CD4-positive, alpha-beta T cell treated with Interleukin-4 for 1 hour (primary cell): ENCODE measurements at regions not wholly inside any gene's neighbourhood (a gene's known extent, or its start where the extent isn't known, plus 50 kb on each side); places are given as distances from the start of the nearest gene placed in this dataset.

Source experiments
- DNase-seq, 2 donors: peaks; one replicate each; pipeline ENCODE4 v3.0.0-alpha.2; 2020 to 2022

DNA sequence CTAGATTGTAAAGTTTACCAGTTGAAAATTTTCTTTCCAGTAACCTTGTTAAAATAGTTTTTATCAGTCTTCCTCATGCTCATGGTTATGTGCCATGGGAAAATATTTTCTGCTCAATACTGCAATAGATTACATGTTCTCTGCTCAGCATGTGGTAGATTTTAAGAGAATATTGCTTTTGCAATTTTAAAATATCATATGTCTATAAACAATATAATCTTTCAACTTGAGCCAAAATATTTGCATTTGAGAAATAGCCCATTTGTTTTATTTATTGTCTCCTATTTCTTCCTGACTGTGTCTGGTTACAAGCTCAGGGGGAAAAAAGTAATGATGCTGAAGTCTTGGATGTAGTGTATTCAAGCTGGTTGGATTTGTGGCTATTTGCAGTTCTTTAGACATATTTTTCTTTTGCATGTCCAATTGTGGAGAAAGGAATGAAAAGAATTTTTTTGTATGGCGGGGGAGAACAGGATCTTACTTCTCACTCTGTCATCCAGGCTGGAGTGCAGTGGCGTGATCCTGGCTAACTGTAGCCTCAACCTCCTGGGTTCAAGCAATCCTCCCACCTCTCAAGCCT lies 342.6 kb upstream of the NAV3 start:
- DNase-seq = no peak

DNA sequence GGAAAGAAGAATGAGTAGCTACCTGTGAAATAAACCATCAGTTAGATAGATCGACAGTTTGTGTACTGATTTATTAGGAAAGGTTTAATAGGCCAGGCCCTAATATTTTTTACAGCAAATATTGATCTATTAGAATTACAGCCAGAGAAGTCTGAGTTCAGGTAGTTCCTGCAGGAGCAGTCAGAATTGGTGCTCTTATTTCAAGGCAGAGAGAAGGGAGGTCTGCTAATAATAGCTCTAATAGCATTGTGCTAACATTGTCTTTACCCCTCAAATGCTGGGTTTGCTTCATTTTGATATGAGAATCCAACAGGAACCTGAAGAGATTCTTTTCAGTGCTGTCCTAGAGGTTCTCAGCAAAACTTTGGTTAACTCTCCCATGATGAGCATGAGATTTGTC lies 343.8 kb upstream of the NAV3 start:
- DNase-seq = no peak

DNA sequence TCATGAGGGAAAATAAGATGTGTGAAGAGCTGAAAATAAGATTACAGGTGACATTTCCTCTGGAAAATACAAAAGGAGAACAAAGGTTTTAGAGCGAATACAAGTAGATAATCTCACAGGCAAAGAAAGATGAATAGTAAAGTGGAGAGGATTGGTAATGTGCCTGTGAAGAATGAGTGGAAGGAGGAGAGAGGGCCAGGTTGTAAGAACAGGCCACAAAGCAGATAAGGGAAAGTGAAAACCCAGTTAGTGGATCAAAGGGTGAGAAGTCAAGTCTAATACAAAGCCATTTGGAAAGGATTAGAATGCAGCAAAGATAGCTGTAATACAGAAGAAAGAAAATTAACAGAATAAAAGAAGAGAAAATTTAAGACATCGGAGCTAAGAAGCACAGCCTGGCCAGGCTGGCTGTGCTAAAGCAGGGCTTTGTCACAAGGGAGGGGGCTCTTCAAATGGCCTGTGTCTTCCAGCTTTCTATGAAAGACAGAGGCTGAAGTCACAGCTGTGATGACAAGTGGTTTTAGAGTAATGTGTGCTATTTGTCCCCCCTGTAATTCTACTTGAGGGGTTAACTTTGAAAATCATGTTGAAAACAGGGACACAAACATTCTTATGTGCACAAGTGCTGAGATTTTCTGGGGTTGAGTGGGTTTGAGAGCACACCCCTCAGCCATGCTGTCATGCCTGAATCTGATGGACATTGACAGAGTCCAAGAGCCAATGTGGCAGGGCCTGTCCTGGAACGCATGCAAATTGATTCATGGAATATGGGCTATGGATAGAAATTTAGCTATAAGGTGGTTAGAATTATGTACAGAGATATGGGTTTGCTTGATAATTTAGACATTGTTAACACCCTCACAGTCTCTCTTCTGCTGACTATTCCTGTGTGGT lies 344.5 kb upstream of the NAV3 start:
- no peak for DNase-seq

DNA sequence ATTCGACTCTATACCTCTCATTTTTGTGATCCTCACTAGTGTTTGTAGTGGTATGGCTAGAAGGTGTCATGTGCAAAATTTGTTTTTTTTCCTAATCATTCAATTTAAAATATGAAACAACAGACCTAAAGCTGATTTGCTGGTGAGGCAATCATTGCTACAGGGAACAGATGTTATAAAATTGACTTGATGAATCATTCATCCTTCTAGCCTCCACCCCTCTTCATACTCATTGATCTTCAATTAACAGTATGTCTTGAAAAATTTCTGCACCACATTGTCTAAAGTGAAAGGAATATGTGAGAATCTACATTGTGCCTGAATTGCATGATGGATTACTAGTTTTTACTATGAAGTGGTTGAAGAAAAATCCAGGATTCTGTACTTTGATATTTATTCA lies 349.0 kb upstream of the NAV3 start:
- DNase-seq = no peak

DNA sequence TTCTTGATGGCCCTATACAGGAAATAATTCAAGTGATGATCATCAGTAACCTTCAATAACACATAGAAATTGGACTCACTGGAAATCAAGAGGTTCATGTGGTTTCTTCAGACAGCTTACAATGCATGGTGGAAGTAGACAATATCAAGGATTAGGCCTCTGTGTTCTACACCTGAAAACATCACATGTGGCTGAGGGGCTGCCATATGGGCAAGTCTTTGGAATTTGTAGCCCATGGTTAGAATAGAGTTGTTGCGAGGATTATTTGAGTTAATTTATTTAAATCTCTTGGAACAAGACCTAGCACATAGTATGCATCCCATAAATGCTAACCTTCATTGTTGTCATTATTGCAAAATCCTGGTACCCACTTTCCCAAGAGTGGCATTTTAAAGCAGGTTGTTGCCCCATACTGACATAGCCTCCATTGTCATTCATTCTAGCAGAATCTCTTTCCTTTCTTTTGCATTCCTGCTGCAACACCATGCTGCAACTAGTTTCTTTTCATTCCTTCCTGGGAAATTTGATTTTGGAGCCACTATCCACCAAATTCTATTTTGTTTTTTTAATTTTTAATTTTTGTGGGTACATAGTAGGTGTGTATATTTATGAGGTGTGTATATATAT lies 352.7 kb upstream of the NAV3 start:
- no peak for DNase-seq

DNA sequence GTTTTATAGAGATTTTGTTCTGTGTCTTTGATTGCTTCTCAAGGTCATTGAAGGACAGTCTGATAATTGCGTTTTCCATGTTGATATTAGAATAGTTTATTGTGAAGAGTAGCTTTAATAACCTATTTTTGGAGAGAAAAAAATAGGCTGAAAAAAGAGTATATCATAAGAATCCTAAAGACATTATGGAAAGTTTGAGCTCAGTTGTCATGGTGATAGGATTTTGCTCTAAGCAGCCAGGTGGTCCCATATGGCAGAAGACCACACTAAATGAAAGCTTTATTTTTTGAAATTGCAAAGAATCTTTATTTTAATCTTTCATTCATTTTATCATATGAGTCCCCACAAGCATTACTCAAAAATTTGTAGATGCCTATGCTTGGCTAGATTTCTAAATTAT lies 358.9 kb upstream of the NAV3 start:
- DNase-seq = no peak

DNA sequence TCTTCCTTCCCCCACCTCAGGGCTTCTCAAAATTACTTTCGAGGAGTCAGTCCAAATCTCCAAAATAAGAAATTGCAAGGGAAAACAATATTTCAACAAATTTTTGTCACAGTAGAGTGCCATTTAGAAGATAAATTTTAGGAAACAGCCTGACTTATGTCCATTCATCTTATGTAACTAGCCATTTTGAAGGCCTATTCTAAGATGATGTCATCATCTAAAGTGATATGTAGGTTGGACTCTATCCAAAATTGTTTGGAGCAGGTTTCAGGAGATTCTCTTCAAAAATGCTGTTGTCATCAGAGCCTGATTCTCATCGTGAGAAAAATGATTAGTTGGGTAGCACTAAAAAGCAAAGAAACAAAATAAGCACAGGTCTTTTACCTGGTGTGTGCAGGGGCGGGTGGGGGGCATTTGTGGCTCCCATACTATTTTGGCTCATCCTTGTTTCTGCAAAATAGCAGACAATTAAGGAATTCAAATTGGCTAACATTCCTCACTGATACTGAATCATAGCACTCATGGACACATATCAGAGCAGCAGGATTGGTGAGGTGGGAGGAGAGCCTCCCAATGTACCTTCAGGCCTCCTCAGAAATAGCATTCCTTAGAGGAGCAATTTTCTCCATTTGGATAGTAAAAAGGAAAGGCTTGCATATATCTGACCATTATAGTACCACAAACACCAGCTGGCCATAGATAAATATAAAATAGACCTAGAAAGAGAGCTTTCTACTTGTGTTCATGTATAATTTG lies 360.9 kb upstream of the NAV3 start:
- no peak for DNase-seq

DNA sequence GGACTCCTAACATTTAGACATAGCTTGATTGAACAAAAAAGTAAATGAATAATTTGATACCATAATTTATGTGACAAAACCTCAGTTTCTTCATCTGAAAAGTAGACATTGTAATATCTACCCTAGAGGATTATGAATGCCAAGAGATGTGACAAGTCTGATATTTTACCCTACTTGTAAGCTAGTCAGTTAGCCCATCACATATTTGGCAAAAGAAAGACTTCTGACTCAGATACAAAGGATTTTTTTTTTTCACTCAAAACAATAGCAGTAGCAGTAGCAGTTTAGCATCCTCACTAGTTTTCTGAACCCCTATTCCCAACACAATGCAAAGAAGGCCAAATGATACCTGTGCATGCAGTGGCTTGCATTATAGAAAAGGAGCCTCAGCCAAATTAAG lies 377.3 kb upstream of the E2F7 start:
- DNase-seq = no peak

DNA sequence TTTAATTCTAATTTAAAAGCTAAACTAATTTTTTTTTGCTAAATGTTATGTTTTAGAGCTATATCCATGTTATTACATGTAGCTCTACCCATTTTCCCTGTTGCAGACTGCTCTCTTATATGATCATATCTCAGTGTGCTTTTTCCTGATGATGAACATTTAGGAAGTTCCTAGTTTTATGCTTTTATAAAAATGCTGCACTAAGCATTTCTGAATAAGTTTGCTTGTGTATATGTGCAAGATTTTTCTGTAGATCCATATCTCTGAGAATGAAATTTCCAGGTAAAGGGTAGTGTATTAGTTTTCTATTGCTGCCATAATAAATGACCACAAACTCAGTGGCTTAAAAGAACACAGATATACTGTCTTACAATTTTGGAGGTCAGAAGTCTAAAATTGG lies 374.4 kb upstream of the E2F7 start:
- no peak for DNase-seq

DNA sequence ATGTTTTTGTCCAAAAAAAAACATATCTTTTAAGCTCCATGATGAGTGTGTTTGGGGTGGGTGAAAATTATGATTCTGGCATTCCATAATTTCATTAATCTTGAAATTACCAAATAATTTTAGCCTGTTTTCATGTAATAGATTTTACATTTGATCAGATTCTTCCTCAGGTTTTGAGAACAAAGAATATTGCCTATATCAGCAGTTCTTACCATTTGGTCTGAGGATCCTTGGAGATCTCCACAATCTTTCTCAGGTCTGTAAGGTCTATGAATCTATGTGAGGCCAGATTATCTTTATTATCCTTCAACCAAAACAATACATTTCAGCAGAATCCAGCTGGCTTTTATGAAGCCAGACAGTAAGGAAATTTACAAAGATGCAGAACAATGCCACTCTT lies 373.3 kb upstream of the E2F7 start:
- no peak for DNase-seq

DNA sequence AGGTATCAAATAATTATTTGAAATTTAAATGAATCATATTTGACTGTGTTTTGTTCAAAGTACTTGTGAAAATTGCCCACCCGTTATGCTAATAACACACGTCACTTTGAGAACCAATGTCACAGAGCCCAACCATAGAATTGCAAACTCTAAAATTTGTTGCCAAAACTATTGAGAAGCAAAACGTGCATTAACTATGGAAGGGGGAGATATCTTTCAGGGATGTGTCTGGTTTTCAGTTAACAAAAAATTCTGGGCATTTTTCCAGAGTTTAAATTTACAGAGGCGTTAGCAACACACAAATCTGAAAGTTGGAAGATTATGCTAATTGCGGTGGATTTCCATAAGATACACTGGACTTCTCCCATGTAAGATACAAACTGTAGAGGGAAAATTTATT lies 371.8 kb upstream of the E2F7 start:
- DNase-seq = no peak

DNA sequence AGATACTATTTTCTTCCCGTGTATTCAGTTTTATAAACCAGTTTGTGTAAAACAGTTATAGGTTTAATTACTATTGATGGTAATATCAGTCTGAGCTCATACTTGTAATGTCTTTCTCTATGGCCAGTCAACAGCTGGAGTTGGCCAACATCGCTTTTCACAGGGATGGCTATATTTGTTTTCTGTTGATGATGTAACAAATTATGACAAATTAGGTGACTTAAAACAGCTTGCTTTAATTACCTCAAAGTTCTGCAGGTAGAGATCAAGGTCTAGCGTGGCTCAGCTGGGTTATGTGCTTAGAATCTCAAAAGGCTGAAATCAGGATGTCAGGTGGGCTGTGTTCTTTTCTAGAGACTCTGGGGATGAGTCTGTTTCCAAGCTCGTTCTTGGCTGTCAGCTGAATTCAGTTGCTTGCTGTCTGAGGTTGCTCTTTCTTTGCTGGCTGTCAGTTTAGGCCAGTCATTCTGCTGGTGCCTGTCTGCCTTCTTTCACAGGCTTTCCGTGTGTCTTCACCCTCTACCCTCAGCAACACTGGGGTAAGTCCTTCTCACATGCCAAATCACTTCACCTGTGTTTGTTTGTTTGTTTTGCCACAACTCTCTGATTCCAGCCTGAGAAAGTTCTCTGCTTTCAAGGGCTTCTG lies 370.2 kb upstream of the E2F7 start:
- no peak for DNase-seq

DNA sequence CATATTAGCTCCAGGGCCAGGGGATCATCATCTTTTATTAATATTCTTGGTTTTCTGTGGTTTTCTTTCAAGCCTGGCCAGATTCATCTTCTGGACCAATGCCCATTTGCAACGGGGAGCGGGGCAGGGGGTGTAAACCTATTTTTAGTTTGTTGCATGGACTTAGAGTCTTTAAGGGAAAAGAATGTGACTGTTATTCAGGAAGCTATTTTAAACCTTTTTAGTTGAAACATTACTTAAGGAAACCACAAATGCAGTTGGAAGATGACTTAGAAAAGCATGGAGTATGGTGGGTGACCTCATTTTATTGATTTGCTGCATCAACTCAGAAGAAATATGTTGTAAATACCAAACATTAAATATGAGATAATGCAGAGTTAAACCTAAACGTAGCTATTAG lies 368.4 kb upstream of the E2F7 start:
- DNase-seq = no peak

DNA sequence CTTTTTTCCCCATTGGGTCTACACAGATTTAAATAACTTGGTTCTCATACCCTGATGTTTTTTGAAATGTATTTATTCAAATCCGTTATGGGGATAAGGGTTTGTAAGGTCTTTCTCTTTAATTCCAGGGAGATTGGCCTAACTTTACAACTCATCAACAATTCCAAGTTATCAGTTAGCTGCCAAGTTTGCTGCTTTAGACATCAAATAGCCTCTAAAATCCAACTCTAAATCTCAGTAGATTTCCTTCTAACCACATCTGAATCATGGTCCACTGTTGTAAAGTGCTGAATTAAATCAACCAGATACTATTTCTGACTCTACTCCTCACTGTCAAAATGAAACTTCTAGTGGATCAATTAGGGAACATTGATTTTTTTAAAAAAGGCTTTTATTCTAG lies 364.1 kb upstream of the E2F7 start:
- DNase-seq = no peak

DNA sequence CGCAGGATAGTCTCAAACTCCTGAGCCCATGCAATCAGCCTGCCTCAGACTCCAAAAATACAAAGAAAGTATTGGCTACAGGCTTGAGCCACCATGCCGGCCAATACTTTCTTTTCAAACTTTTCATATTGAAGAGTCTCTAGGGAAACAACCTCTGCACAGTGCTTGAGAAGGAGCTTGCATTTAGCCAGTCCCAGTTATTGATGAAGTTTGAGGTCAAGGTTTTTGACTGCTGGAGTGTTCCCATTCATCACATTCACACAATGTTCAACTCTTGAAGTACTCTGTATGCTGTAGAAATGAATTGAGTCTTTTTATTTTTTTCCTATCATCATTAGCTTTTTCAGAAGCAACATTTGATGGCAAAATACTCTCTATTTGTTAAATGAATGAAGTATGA lies 355.8 kb upstream of the E2F7 start:
- DNase-seq = no peak

DNA sequence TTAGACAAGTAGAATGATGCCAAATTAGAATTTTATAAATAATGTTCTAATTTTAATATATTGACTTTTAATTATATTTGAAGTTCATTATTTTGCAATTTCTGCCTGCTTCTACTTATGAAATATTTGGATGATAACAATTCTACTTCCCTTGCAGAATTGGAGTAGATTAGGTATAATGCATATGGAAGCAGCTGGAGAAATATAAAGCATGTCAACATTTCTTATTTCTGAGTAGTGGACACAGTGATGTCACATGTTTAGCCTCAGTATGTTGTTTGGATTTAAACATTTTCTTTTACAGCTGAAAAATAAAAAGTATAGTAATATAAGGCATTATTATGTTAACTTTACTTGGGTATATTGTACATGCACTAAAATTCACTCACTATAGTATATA lies 344.2 kb upstream of the E2F7 start:
- no peak for DNase-seq

DNA sequence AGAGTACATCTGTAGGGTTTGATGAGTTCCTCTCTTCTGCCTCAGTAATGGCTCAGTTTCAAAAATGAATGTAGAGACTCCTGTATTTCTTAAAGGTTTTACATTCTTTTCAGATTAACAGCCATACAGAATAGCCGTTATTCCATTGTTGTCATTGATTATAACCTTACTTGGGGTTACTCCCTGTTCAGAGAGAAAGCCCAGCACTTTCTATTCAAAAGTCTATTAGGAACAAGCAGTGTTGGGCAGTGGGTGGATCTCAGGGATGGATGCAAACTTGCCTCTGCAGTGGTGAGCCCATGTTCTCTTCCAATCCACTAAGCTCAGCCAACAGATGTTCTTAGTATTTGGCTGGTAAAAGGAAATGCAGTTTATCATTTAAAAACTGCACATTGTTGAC lies 342.6 kb upstream of the E2F7 start:
- DNase-seq = no peak

DNA sequence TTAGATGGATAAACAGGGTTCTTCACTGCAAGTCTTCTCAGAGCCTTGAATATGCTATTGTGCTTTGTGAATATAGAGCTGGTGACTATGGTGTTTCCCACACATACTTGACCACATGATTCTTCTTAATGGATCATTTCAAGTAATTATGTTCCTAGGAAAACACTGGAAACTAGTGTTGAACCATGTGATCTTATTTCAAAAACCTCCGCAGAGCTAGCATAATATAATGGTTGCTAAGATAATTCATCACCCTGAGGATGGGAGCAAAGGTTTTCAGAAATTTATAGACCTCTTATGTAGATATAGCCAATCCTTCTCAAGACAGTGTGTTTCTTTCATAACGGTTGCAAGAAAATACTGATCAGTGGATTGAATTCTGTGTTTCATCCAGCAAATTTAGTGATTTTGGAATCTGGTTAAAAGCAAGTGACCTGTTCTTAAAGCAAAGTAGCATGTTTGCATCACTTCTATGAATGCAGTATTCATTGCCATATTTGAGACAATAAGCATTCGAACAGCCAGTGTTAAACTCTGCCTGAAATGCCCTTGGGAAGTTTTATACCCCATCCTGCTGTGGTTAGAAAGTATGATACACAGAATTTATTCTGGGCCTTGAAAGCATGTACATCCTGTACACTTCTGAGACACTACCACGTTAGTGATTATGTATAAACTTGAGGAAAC lies 341.0 kb upstream of the E2F7 start:
- no peak for DNase-seq

DNA sequence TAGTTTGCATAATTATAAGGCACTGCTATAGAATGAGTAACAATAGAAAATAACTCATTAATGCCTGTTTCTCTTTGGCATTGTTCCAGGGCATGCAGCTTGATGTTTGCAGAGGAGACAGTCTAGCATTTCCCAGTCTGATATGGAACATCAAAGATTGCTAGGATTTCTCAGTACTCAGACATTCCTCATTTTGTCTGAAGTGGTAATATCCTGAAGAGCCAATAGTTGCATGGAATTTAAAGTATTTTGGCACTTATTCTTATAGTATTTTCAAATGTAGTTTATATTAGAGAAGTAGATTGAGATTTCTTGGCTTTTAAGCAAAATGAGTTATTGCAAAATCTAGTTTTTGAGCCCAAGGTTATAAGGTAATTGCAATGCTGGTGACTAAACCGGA lies 337.3 kb upstream of the E2F7 start:
- no peak for DNase-seq

DNA sequence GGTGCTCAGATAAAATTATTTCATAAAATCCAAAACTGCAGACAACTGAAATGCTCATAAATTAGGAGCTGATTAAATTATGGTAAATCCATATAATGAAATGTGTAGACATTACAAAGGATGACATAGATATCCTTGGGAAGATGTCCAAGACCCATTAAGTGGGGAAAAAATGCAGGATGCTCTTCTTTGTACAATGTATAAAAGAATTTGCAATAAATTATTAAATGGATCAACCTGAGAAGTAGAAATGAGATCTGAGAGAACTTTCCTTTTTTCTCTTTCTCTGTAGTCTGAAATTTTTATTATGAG lies 336.4 kb upstream of the E2F7 start:
- no peak for DNase-seq

DNA sequence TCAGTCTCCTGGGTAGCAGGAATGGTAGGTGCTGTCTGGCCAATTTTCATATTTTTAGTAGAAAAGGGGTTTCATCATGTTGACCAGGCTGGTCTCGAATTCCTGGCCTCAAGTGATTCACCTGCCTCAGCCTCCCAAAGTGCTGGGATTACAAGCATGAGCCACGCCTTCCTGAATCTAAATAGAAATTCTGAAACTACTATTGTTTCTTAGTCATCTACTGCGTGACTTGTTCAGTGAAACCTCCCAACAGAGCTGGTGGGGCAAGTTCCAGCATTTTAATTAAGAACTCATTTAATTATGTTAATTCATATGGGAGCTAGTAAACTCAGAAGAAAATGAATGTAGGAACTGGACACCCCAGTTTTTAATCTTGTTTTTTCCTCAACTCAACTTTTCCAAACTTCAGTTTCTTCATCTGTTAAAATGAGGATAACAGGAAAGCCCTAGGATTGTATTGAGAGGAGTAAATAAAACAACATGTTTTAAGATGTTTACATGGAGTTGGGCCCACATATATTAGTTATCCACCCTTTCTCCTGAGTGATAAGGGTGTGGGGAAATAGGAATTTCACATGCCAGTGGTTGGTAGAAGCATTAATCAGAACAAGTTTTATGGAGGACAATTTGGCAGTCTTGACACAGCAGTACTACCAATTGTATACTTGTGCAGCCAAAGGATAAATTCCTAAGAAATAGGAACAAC lies 335.8 kb upstream of the E2F7 start:
- no peak for DNase-seq

DNA sequence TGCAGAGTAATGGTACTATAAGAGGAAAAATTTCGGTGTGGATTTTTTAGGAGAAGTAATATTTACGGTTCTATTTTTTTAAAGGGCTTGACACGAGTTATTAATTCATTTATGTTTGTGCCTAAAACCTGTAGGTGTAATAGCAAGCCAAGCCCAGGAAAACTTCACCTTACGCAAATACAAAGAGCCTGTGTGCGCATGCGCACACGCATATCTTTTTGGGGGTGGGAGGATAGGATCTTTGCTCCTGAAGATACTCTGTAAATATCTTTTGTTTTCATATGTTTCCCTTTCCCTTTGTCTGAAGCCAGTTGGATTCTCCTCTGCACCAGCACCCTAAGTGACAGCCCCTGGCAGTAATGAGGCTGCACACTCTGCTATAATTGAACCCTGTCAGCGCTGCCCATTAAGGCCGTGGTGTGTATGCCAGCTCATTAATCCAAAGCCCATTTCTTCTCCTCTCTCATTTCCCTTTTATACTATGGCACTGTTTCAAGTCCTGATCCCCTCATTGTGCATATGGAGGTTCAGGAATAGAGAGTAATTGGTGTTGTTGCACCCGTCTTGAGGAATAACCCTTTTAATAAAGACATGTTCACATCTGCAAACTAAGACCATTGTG lies 327.2 kb upstream of the E2F7 start:
- DNase-seq = no peak
